ENCODE measurements at regions not wholly inside any gene's neighbourhood (a gene's known extent, or its start where the extent isn't known, plus 50 kb on each side); places are given as distances from the start of the nearest gene placed in this dataset.
A peak's percentile ranks its signal among the peaks of the same experiment; 100 is the strongest.

- Histone ChIP-seq H3K4me3 (no peak overlapping the region), H3K4me1 (no peaks in the 10 kb centered on the region), H3K27me3 (ENCODE audit: low read depth) (no peaks in the 10 kb centered on the region), H3K36me3 (no peaks in the 10 kb centered on the region), H3K9me3 (no peaks in the 10 kb centered on the region), H3K27ac (no peak overlapping the region)
- TF ChIP-seq CTCF (IDR thresholded peaks at IDR 0.05): no peak
- DNase-seq (no peak), ATAC-seq (peak; percentile 46 to 74)
- intact Hi-C loops (cut with DNase I): no loop called here
These were observed 131.0 kb upstream of the C1GALT1 start for GRCh38 chr7:7051206-7051877.

- TF ChIP-seq CTCF (IDR thresholded peaks at IDR 0.05): no peak
- ATAC-seq: no peak
- H3K27me3 ChIP-seq (ENCODE audit: low read depth): no peaks in the 10 kb centered on the region
- intact Hi-C loops (cut with DNase I): no loop called here
- H3K4me3 ChIP-seq: no peak overlapping the region
- H3K4me1 ChIP-seq: no peaks in the 10 kb centered on the region
- no peaks in the 10 kb centered on the region for H3K9me3 ChIP-seq
- DNase-seq: no peak
- H3K36me3 ChIP-seq: no peaks in the 10 kb centered on the region
- H3K27ac ChIP-seq: no peak overlapping the region
These were observed 128.0 kb upstream of the C1GALT1 start for GRCh38 chr7:7054252-7054830.

GRCh38 chr7:7060828-7061599 lies 121.3 kb upstream of the C1GALT1 start:
- ATAC-seq (no peak), DNase-seq (no peak)
- Histone ChIP-seq H3K9me3 (no peaks in the 10 kb centered on the region), H3K4me3 (no peak overlapping the region), H3K4me1 (no peaks in the 10 kb centered on the region), H3K27ac (no peak overlapping the region), H3K27me3 (ENCODE audit: low read depth) (no peaks in the 10 kb centered on the region), H3K36me3 (no peaks in the 10 kb centered on the region)
- no peak for TF ChIP-seq CTCF (IDR thresholded peaks at IDR 0.05)
- intact Hi-C loops (cut with DNase I): no loop called here

- Histone ChIP-seq H3K27me3 (ENCODE audit: low read depth) (no peaks in the 10 kb centered on the region), H3K4me1 (no peaks in the 10 kb centered on the region), H3K36me3 (no peaks in the 10 kb centered on the region), H3K4me3 (no peak overlapping the region), H3K9me3 (no peaks in the 10 kb centered on the region), H3K27ac (no peak overlapping the region)
- DNase-seq (no peak), ATAC-seq (no peak)
- intact Hi-C loops (cut with DNase I): no loop called here
- no peak for TF ChIP-seq CTCF (IDR thresholded peaks at IDR 0.05)
These were observed 104.4 kb upstream of the C1GALT1 start for GRCh38 chr7:7077945-7078344.

GRCh38 chr7:7080802-7081201 lies 101.5 kb upstream of the C1GALT1 start:
- H3K27ac ChIP-seq: no peak overlapping the region
- no peak overlapping the region for H3K4me3 ChIP-seq
- no peak for TF ChIP-seq CTCF (IDR thresholded peaks at IDR 0.05)
- no peaks in the 10 kb centered on the region for H3K27me3 ChIP-seq (ENCODE audit: low read depth)
- ATAC-seq: no peak
- DNase-seq: no peak
- H3K9me3 ChIP-seq: no peaks in the 10 kb centered on the region
- no peaks in the 10 kb centered on the region for H3K4me1 ChIP-seq
- H3K36me3 ChIP-seq: no peaks in the 10 kb centered on the region
- intact Hi-C loops (cut with DNase I): no loop called here

Measured in lower lobe of right lung (tissue), 2 donors.